Loucy (cell line): ENCODE measurements at regions not wholly inside any gene's neighbourhood (a gene's known extent, or its start where the extent isn't known, plus 50 kb on each side); places are given as distances from the start of the nearest gene placed in this dataset.

Experiments
- H2AFZ ChIP-seq: fragments of 200-600 bp; sonication (generic); 2 replicates; pipeline ENCODE4 v1.6.0; 2016; ENCODE audit warnings: antibody characterized with exemption, mild to moderate bottlenecking, low read length, moderate library complexity
- H3F3A ChIP-seq: fragments of 200-600 bp; 2 replicates; pipeline ENCODE4 v1.6.0; 2016; ENCODE audit warnings: antibody characterized with exemption, low read depth, mild to moderate bottlenecking
- H3K27me3 ChIP-seq: fragments of 200-600 bp; sonication (generic); 2 replicates; pipeline ENCODE4 v1.6.1; 2014; ENCODE audit warnings: low read length, mild to moderate bottlenecking; ENCODE audit not compliant: insufficient read depth, poor library complexity, severe bottlenecking
- H3K36me3 ChIP-seq: fragments of 200-600 bp; sonication (generic); 2 replicates; pipeline ENCODE4 v1.6.1; 2016; ENCODE audit warnings: low read length; ENCODE audit not compliant: insufficient read depth
- H3K4me1 ChIP-seq: fragments of 200-600 bp; sonication (generic); 2 replicates; pipeline ENCODE4 v1.5.1; 2014; ENCODE audit warnings: low read length, mild to moderate bottlenecking; ENCODE audit not compliant: insufficient read depth, poor library complexity, severe bottlenecking
- H3K4me2 ChIP-seq: fragments of 200-600 bp; sonication (generic); 2 replicates; pipeline ENCODE4 v1.6.0; 2014; ENCODE audit warnings: antibody characterized with exemption, low read length, low read depth, mild to moderate bottlenecking; ENCODE audit not compliant: poor library complexity, severe bottlenecking
- H3K4me3 ChIP-seq: fragments of 200-600 bp; sonication (generic); 2 replicates; pipeline ENCODE4 v1.5.1; 2014; ENCODE audit warnings: low read length, mild to moderate bottlenecking, mixed read lengths; ENCODE audit not compliant: poor library complexity, severe bottlenecking
- H3K79me2 ChIP-seq: fragments of 200-600 bp; sonication (generic); 2 replicates; pipeline ENCODE4 v1.6.1; 2014; ENCODE audit warnings: low read length; ENCODE audit not compliant: insufficient read depth
- H3K9ac ChIP-seq: fragments of 200-600 bp; sonication (generic); 2 replicates; pipeline ENCODE4 v1.6.0; 2014; ENCODE audit warnings: mild to moderate bottlenecking, low read depth, low read length, moderate library complexity; ENCODE audit not compliant: poor library complexity, severe bottlenecking
- H3K9me2 ChIP-seq: fragments of 200-600 bp; sonication (generic); replicated peaks from 2 replicates; pipeline ENCODE4 v1.6.1; 2016; ENCODE audit warnings: low read depth, low read length, mixed read lengths
- H3K9me3 ChIP-seq: fragments of 200-600 bp; sonication (generic); 2 replicates; pipeline ENCODE4 v1.6.1; 2014; ENCODE audit warnings: mild to moderate bottlenecking, antibody characterized with exemption, low read length, low read depth; ENCODE audit not compliant: insufficient read depth
- H4K20me1 ChIP-seq: fragments of 200-600 bp; sonication (generic); 2 replicates; pipeline ENCODE4 v1.6.0; 2014; ENCODE audit warnings: antibody characterized with exemption, low read length, mild to moderate bottlenecking; ENCODE audit not compliant: insufficient read depth, poor library complexity, severe bottlenecking
- CTCF ChIP-seq: fragments of 200-600 bp; sonication (generic); conservative IDR thresholded peaks from 2 replicates; pipeline ENCODE4 v1.5.1; 2014; ENCODE audit warnings: mild to moderate bottlenecking, antibody characterized with exemption, low read length
- EZH2phosphoT487 ChIP-seq: fragments of 200-600 bp; IDR thresholded peaks from 2 replicates; pipeline ENCODE4 v1.6.1; 2018; ENCODE audit warnings: antibody characterized with exemption, mild to moderate bottlenecking, moderate library complexity, borderline replicate concordance

DNA sequence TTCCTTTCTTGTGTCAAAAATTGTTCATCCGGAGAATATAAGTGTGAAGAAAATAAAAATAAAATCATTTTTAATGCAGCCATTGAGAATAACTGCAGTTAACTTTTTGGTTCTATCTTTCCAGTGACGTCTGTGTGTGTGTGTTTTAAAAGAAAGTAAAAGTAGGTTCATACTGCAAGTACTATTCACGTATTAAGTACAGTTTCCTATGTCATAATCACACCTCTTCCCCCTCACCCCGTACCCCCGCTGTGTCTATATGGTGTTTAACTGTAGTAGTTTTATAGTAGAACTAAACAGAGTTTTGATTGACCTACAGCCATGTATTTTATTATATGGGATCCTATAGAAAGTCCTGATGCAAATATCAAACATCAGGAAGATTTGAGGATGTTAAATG is 78.5 kb upstream of the CLCN4 start:
- Histone ChIP-seq H3F3A (no peaks in the 10 kb centered on the region), H2AFZ (no peak overlapping the region), H3K4me1 (no peaks in the 10 kb centered on the region), H3K4me2 (no peak overlapping the region), H3K9me2 (no peaks in the 10 kb centered on the region), H3K36me3 (no peaks in the 10 kb centered on the region), H3K4me3 (no peak overlapping the region), H4K20me1 (no peaks in the 10 kb centered on the region), H3K27me3 (no peaks in the 10 kb centered on the region), H3K79me2 (no peaks in the 10 kb centered on the region), H3K9me3 (no peaks in the 10 kb centered on the region), H3K9ac (no peak overlapping the region)
- no peak for TF ChIP-seq CTCF
- TF ChIP-seq EZH2phosphoT487, result no peak

- no peaks in the 10 kb centered on the region for H3K79me2 ChIP-seq
- H3F3A ChIP-seq, result no peaks in the 10 kb centered on the region
- no peaks in the 10 kb centered on the region for H3K9me2 ChIP-seq
- H3K36me3 ChIP-seq, result no peaks in the 10 kb centered on the region
- H3K4me1 ChIP-seq, result peaks cover 1% of the 10 kb centered on the region
- no peak overlapping the region for H2AFZ ChIP-seq
- H3K4me3 ChIP-seq, result no peak overlapping the region
- no peaks in the 10 kb centered on the region for H4K20me1 ChIP-seq
- H3K9ac ChIP-seq, result no peak overlapping the region
- no peak overlapping the region for H3K4me2 ChIP-seq
- no peaks in the 10 kb centered on the region for H3K9me3 ChIP-seq
- no peaks in the 10 kb centered on the region for H3K27me3 ChIP-seq
- TF ChIP-seq CTCF, result no peak
Observed at GRCh38 chrX:10079231-10079630, 77.5 kb upstream of the CLCN4 start.

- Histone ChIP-seq H3K79me2 (no peaks in the 10 kb centered on the region), H3K4me2 (no peak overlapping the region), H3F3A (no peaks in the 10 kb centered on the region), H4K20me1 (no peaks in the 10 kb centered on the region), H3K27me3 (no peaks in the 10 kb centered on the region), H3K4me3 (no peak overlapping the region), H3K4me1 (peaks cover 16% of the 10 kb centered on the region), H3K36me3 (no peaks in the 10 kb centered on the region), H2AFZ (no peak overlapping the region), H3K9me2 (no peaks in the 10 kb centered on the region), H3K9me3 (no peaks in the 10 kb centered on the region), H3K9ac (no peak overlapping the region)
- TF ChIP-seq CTCF, result no peak
- no peak for TF ChIP-seq EZH2phosphoT487
Observed at GRCh38 chrX:10083809-10084208, 73.0 kb upstream of the CLCN4 start.
